PFSK-1 (cell line): ENCODE measurements at regions not wholly inside any gene's neighbourhood (a gene's known extent, or its start where the extent isn't known, plus 50 kb on each side); places are given as distances from the start of the nearest gene placed in this dataset.

Experiments
- POLR2AphosphoS5 ChIP-seq: IDR thresholded peaks from 2 replicates; pipeline ENCODE4 v1.6.1; 2012; ENCODE audit warnings: low read depth, mild to moderate bottlenecking, control low read depth, low read length, moderate library complexity
- TAF1 ChIP-seq: IDR thresholded peaks from 2 replicates; pipeline ENCODE4 v1.6.1; 2012; ENCODE audit warnings: low read length, control low read depth, borderline replicate concordance; ENCODE audit not compliant: insufficient read depth

DNA sequence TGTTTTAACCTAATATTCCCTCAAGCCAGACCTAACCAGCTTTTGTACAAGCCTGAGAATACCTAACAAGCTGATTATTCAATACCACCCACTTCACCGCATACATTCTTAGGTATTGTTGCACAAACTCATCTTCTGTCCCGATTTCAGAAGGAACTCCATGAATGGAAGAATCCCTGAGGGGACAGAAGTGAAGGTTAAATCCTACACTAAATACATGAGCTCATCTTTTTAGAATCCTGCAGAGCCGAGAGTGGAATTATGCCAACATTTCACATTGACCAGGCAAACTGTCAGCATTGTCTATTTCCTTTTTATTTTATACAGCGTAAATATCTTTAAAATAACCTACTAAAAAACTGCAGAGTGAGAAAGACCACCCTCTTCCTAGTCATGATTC lies 140.7 kb upstream of the PRICKLE1 start:
- no peak for TF ChIP-seq POLR2AphosphoS5
- TF ChIP-seq TAF1: no peak
